ENCODE measurements at regions not wholly inside any gene's neighbourhood (a gene's known extent, or its start where the extent isn't known, plus 50 kb on each side); places are given as distances from the start of the nearest gene placed in this dataset.
"Not testable (repeated sequence)": the region's sequence is repeated elsewhere in the genome, so short reads cannot be mapped to it uniquely, and the experiment has no call there.

DNA sequence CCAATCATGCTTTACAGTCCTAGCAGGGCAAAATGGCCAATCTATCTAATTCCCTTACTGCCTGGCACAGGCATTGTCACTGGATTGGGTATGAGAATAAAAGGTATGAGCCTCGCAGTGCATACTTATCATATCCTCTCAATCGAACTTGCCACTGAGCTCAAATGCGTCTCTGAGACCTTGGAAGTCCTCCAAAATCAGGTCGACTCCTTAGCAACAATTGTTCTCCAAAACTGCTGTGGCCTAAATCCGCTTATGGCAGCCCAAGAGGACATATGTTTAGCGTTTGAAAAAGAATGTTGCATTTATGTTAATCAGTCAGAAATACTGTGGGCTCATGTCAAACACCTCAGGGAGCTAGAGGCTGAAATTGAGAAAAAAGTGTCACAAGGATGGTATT is 69.7 kb downstream of the SPIN4 start:
- intact Hi-C loops (cut with DNase I; ENCODE audit: low total_unique reads), result no loop called here

DNA sequence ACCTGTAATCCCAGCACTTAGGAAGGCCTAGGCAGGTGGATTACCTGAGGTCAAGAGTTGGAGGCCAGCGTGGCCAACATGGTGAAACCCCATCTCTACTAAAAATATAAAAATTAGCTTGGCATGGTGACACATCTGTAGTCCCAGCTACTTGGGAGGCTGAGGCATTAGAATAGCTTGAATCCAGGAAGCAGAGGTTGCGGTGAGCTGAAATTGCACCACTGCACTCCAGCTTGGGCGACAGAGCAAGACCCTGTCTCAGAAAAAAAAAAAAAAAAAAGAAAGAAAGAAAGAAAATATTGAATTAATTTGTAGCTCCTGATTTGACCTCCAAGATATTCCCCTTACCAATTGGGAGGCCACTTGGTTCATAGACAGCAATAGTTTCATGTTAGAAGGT is 73.7 kb downstream of the SPIN4 start:
- H3K4me3 ChIP-seq; H3K36me3 ChIP-seq; H3K9me3 ChIP-seq; ATAC-seq; H3K27me3 ChIP-seq; H3K4me1 ChIP-seq; H3K27ac ChIP-seq; intact Hi-C loops (cut with DNase I; ENCODE audit: low total_unique reads); DNase-seq; in situ Hi-C loops (cut with MboI; ENCODE audit: low sequenced_read_pairs in 4 of 4): not testable (repeated sequence)

More for the DNA sequence above, 69.7 kb downstream of the SPIN4 start:
- Histone ChIP-seq H3K4me3 (no peak overlapping the region), H3K27ac (no peak overlapping the region), H3K4me1 (no peaks in the 10 kb centered on the region), H3K9me3 (no peaks in the 10 kb centered on the region), H3K36me3 (no peaks in the 10 kb centered on the region), H3K27me3 (no peaks in the 10 kb centered on the region)
- TF ChIP-seq, protein P1, sequence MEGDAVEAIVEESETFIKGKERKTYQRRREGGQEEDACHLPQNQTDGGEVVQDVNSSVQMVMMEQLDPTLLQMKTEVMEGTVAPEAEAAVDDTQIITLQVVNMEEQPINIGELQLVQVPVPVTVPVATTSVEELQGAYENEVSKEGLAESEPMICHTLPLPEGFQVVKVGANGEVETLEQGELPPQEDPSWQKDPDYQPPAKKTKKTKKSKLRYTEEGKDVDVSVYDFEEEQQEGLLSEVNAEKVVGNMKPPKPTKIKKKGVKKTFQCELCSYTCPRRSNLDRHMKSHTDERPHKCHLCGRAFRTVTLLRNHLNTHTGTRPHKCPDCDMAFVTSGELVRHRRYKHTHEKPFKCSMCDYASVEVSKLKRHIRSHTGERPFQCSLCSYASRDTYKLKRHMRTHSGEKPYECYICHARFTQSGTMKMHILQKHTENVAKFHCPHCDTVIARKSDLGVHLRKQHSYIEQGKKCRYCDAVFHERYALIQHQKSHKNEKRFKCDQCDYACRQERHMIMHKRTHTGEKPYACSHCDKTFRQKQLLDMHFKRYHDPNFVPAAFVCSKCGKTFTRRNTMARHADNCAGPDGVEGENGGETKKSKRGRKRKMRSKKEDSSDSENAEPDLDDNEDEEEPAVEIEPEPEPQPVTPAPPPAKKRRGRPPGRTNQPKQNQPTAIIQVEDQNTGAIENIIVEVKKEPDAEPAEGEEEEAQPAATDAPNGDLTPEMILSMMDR (IDR thresholded peaks at IDR 0.05 in 4 of 5, conservative IDR thresholded peaks at IDR 0.05 in 1 of 5), result no peak
- in situ Hi-C loops (cut with MboI; ENCODE audit: low sequenced_read_pairs in 4 of 4), result no loop called here
- DNase-seq, result no peak
- no peak for ATAC-seq

DNA sequence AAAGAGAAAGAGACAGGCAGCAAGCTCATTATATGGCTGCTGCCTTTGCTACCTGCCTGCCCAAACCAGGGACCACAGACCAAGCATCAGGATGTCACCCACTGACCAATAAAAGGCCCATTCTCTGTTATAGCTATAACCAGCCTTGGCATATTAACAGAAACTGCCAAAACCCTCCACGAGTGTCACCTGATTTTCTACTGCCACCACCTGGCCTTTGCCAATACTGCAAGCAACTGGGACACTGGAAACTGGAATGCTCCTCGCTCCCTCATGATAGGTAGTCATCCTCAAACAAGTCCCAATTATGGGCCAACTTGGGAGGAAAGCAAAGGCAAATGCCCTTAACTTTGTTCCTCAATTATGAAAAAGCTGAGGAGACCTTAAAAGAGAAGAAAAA is 76.0 kb downstream of the SPIN4 start:
- Histone ChIP-seq H3K4me3 (no peak overlapping the region), H3K9me3 (no peaks in the 10 kb centered on the region), H3K36me3 (no peaks in the 10 kb centered on the region), H3K4me1 (no peaks in the 10 kb centered on the region), H3K27ac (no peak overlapping the region), H3K27me3 (no peaks in the 10 kb centered on the region)
- intact Hi-C loops (cut with DNase I; ENCODE audit: low total_unique reads), result no loop called here
- DNase-seq, result no peak
- no peak for ATAC-seq
- no peak for TF ChIP-seq POLR2A (IDR thresholded peaks at IDR 0.05)
- TF ChIP-seq, protein P1 (IDR thresholded peaks at IDR 0.05 in 4 of 5, conservative IDR thresholded peaks at IDR 0.05 in 1 of 5), result no peak
- in situ Hi-C loops (cut with MboI; ENCODE audit: low sequenced_read_pairs in 4 of 4), result no loop called here

DNA sequence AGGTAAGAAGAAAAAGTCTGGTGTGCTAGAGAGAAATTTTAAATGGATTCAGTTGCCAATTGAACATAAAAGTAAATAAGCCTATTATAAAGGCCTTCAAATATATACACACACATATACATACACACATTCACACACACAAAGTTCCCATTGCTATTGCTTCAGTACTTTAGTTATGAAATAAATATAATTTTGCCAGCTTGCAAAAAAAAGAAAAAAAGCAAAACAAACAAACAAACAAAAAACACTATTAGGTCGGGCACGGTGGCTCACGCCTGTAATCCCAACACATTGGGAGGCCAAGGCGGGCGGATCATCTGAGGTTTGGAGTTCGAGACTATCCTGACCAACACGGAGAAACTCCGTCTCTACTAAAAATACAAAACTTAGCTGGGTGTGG is 80.3 kb downstream of the SPIN4 start:
- H3K36me3 ChIP-seq, result no peaks in the 10 kb centered on the region
- no peak for DNase-seq
- no peak overlapping the region for H3K4me3 ChIP-seq
- no peak for ATAC-seq
- no peaks in the 10 kb centered on the region for H3K27me3 ChIP-seq
- TF ChIP-seq, protein P1 (IDR thresholded peaks at IDR 0.05 in 4 of 5, conservative IDR thresholded peaks at IDR 0.05 in 1 of 5), result no peak
- TF ChIP-seq POLR2A (IDR thresholded peaks at IDR 0.05), result no peak
- intact Hi-C loops (cut with DNase I; ENCODE audit: low total_unique reads) (no loop called here), in situ Hi-C loops (cut with MboI; ENCODE audit: low sequenced_read_pairs in 4 of 4) (no loop called here)
- H3K27ac ChIP-seq, result no peak overlapping the region
- no peaks in the 10 kb centered on the region for H3K9me3 ChIP-seq
- no peaks in the 10 kb centered on the region for H3K4me1 ChIP-seq

DNA sequence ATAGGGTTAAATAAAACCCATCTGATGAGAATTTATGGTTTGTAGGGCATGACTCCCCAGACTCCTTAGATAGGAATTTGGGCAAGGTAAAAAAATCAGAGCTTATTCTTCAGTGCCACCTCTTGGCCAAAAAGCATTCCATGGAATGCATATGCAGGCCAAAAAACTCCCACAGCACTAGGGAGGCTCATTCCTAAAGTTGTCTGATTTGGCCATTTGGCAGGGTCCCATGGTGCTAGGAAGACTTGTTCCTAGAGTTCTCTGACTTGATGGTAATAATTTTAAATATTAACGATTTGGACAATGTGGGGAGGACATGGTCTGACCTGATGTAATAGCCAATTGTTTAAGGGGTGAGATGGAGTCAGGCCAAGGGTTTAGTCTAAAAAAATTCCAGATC is 93.0 kb downstream of the SPIN4 start:
- intact Hi-C loops (cut with DNase I; ENCODE audit: low total_unique reads) (no loop called here), in situ Hi-C loops (cut with MboI; ENCODE audit: low sequenced_read_pairs in 4 of 4) (no loop called here)
- no peak for DNase-seq
- no peak for TF ChIP-seq POLR2A (IDR thresholded peaks at IDR 0.05)
- TF ChIP-seq, protein P1 (IDR thresholded peaks at IDR 0.05 in 4 of 5, conservative IDR thresholded peaks at IDR 0.05 in 1 of 5), result no peak
- Histone ChIP-seq H3K4me1 (no peaks in the 10 kb centered on the region), H3K9me3 (no peaks in the 10 kb centered on the region), H3K4me3 (no peak overlapping the region), H3K27me3 (no peaks in the 10 kb centered on the region), H3K27ac (no peak overlapping the region), H3K36me3 (no peaks in the 10 kb centered on the region)
- no peak for ATAC-seq

Measured in gastrocnemius medialis (tissue), 4 donors.